ENCODE measurements at regions not wholly inside any gene's neighbourhood (a gene's known extent, or its start where the extent isn't known, plus 50 kb on each side); places are given as distances from the start of the nearest gene placed in this dataset.

- TF ChIP-seq CTCF (IDR thresholded peaks at IDR 0.05) (no peak), POLR2A (IDR thresholded peaks at IDR 0.05; ENCODE audit: low read depth) (no peak), EP300 (IDR thresholded peaks at IDR 0.05) (no peak)
Observed at GRCh38 chr14:86884498-86884897, 1108.5 kb downstream of the GALC start.
